ENCODE measurements at regions not wholly inside any gene's neighbourhood (a gene's known extent, or its start where the extent isn't known, plus 50 kb on each side); places are given as distances from the start of the nearest gene placed in this dataset.

DNA sequence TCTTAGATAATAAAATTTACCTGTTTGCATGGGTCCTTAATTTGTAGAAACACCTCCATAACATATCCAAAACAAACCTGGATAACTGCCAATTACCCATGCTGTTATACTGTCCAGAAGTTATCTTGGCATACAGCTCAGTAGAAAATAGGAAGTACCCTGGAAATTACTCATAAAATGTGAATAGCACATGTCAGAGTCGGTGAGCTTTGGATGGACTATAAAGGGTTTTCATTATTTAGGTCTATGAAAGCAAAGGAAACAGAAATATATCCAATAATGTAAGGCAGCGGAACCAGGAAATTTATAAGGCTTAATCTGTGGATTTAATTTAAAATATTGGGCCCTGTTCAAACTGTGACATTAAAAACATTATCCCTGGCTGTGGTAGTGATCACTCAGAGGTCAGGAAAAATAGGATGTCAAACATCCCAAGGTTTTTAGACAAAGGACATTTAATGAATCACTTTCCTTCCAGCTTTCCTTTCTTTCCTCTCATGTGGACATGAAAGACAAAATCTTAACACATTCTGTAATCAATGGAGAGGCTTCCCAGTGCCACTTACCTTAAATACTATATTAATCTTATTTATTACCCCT is 459.0 kb upstream of the DPH6 start:
- DNase-seq (ENCODE audit: low spot score), result no peak
- TF ChIP-seq, protein P1, sequence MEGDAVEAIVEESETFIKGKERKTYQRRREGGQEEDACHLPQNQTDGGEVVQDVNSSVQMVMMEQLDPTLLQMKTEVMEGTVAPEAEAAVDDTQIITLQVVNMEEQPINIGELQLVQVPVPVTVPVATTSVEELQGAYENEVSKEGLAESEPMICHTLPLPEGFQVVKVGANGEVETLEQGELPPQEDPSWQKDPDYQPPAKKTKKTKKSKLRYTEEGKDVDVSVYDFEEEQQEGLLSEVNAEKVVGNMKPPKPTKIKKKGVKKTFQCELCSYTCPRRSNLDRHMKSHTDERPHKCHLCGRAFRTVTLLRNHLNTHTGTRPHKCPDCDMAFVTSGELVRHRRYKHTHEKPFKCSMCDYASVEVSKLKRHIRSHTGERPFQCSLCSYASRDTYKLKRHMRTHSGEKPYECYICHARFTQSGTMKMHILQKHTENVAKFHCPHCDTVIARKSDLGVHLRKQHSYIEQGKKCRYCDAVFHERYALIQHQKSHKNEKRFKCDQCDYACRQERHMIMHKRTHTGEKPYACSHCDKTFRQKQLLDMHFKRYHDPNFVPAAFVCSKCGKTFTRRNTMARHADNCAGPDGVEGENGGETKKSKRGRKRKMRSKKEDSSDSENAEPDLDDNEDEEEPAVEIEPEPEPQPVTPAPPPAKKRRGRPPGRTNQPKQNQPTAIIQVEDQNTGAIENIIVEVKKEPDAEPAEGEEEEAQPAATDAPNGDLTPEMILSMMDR (IDR thresholded peaks at IDR 0.05; ENCODE audit: unreplicated experiment), result no peak
- Mint-ChIP-seq H3K27ac (ENCODE audit: unreplicated experiment) (no peak overlapping the region), H3K27me3 (ENCODE audit: unreplicated experiment) (no peaks in the 10 kb centered on the region), H3K4me1 (ENCODE audit: unreplicated experiment) (peaks cover 9% of the 10 kb centered on the region), H3K4me3 (ENCODE audit: unreplicated experiment) (no peak overlapping the region), H3K36me3 (ENCODE audit: low read depth, unreplicated experiment) (no peaks in the 10 kb centered on the region), H3K9me3 (ENCODE audit: unreplicated experiment) (no peaks in the 10 kb centered on the region)

DNA sequence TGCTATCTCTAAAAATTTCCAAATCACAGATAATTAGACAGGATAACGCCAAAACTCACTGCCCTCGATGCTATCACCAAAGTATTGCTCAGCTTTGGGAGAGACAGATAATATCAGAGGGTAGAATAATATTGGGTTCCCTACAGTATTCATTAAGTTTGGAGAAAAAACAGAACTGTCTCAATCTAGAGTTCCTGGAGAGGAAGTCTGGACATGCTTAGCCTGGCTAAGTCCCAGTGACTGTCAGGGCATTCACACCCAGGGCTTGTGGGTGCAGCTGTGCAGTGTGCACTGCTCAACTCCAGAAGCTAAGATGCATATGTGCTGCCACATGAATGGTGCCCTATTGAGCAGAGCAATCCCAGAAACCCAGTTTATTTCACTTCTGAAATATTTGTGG is 459.6 kb upstream of the DPH6 start:
- H3K27me3 Mint-ChIP-seq (ENCODE audit: unreplicated experiment), result no peaks in the 10 kb centered on the region
- no peaks in the 10 kb centered on the region for H3K36me3 Mint-ChIP-seq (ENCODE audit: low read depth, unreplicated experiment)
- H3K9me3 Mint-ChIP-seq (ENCODE audit: unreplicated experiment), result no peaks in the 10 kb centered on the region
- no peak overlapping the region for H3K27ac Mint-ChIP-seq (ENCODE audit: unreplicated experiment)
- no peak overlapping the region for H3K4me3 Mint-ChIP-seq (ENCODE audit: unreplicated experiment)
- TF ChIP-seq, protein P1 (IDR thresholded peaks at IDR 0.05; ENCODE audit: unreplicated experiment), result no peak
- peaks cover 9% of the 10 kb centered on the region for H3K4me1 Mint-ChIP-seq (ENCODE audit: unreplicated experiment)
- no peak for DNase-seq (ENCODE audit: low spot score)

DNA sequence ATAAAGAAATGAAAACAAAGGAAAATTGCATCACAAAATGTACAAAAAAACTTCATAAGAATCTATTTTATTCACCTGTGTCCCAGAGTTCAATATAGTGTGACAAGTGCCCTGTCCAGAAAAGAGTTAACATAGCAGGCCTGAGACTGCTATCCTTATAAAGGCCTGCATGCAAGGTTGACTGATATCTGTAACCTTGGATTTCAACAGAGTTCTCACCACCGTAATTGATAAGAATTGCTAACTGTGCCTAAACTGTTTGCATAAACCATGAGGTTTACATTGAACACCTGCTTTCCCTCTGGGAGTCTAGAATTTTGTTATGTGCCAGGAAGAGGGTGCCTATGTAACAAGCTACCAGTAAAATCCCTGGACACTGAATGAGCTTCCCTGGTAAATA is 461.7 kb upstream of the DPH6 start:
- Mint-ChIP-seq H3K27ac (ENCODE audit: unreplicated experiment) (no peak overlapping the region), H3K36me3 (ENCODE audit: low read depth, unreplicated experiment) (no peaks in the 10 kb centered on the region), H3K4me1 (ENCODE audit: unreplicated experiment) (peaks cover 9% of the 10 kb centered on the region), H3K9me3 (ENCODE audit: unreplicated experiment) (no peaks in the 10 kb centered on the region), H3K4me3 (ENCODE audit: unreplicated experiment) (no peak overlapping the region), H3K27me3 (ENCODE audit: unreplicated experiment) (no peaks in the 10 kb centered on the region)
- TF ChIP-seq, protein P1 (IDR thresholded peaks at IDR 0.05; ENCODE audit: unreplicated experiment), result no peak
- no peak for DNase-seq (ENCODE audit: low spot score)

DNA sequence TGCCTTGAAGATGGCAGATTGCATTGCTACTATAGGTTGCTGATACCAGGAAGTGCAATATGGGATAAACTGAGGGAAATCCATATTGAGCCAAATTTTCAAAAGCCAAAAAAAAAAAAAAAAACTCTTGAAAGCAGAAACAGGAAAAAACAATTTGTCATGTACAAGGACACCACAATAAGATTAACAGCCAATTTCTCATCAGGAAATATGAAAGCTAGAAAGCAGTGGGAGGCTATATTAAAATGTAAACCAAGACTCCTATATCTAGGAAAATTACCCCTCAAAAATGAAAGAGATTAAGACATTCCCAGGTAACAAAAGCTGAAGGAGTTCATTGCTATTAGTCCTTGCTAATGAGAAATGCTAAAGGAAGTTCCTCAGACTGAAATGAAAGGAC is 462.8 kb upstream of the DPH6 start:
- no peak for DNase-seq (ENCODE audit: low spot score)
- Mint-ChIP-seq H3K4me1 (ENCODE audit: unreplicated experiment) (peaks cover 9% of the 10 kb centered on the region), H3K4me3 (ENCODE audit: unreplicated experiment) (no peak overlapping the region), H3K27me3 (ENCODE audit: unreplicated experiment) (peaks cover 2% of the 10 kb centered on the region), H3K27ac (ENCODE audit: unreplicated experiment) (no peak overlapping the region), H3K36me3 (ENCODE audit: low read depth, unreplicated experiment) (no peaks in the 10 kb centered on the region), H3K9me3 (ENCODE audit: unreplicated experiment) (no peaks in the 10 kb centered on the region)
- TF ChIP-seq, protein P1 (IDR thresholded peaks at IDR 0.05; ENCODE audit: unreplicated experiment), result no peak

DNA sequence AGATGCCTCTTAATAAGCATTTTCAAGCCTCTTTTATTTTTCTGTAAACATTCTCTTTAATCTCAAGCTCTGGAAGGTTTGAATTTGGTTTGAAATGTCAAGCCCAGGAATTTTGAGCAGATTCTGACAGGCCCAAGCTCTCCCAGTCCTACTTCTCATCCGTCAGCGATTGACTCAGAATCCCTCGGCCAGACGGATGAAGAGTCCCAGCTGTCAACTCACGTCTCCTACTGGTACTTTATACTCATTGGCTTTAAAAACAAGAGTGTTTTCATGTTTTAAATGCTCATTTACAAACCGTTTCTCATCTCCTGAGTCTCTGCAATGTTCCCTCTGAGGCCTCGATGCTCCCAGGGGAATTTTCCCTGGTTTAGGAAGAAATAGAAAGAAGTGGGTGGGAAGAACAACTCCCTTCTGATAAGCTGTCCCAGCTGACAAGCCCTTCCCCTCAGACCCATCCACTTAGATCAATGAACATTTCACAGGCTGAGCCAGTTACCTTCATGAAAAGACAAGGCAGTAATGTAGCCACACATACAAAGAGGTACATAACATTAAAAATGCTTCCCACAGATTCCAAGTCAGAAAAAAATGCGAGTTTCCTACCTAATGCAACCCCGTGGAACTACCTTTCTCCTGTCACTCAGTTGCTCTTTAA is 478.2 kb upstream of the DPH6 start:
- H3K9me3 Mint-ChIP-seq (ENCODE audit: unreplicated experiment), result no peaks in the 10 kb centered on the region
- no peaks in the 10 kb centered on the region for H3K27me3 Mint-ChIP-seq (ENCODE audit: unreplicated experiment)
- H3K36me3 Mint-ChIP-seq (ENCODE audit: low read depth, unreplicated experiment), result no peaks in the 10 kb centered on the region
- H3K4me1 Mint-ChIP-seq (ENCODE audit: unreplicated experiment), result no peaks in the 10 kb centered on the region
- TF ChIP-seq, protein P1 (IDR thresholded peaks at IDR 0.05; ENCODE audit: unreplicated experiment), result no peak
- no peak overlapping the region for H3K4me3 Mint-ChIP-seq (ENCODE audit: unreplicated experiment)
- no peak overlapping the region for H3K27ac Mint-ChIP-seq (ENCODE audit: unreplicated experiment)
- DNase-seq (ENCODE audit: low spot score), result no peak
